IMR-90 (cell line): ENCODE measurements at regions not wholly inside any gene's neighbourhood (a gene's known extent, or its start where the extent isn't known, plus 50 kb on each side); places are given as distances from the start of the nearest gene placed in this dataset.

ENCODE experiments used
- ATAC-seq: fragments of 200-7000 bp; cut with Tn5 transposase; 2 replicates; pipeline ENCODE4 v1.9.1; 2020; ENCODE audit warnings: low read depth, mild to moderate bottlenecking, moderate library complexity
- BruUV-seq: library from RNA; stranded (reverse); fragments of 400-500 nt; replicated peaks from 2 replicates; lab custom pipeline; 2021; lab: Mats Ljungman, UMichigan
- CTCF ChIA-PET: fragments of 300-600 bp; formaldehyde crosslinking; extraction: SDS; loops from one replicate; lab custom pipeline; 2021; ENCODE audit warnings: antibody characterized with exemption; lab: Yijun Ruan, JAX
- POLR2A ChIA-PET: fragments of 300-600 bp; sonication (Branson Sonifier 250); formaldehyde crosslinking; loops from one replicate; lab custom pipeline; 2022; ENCODE audit warnings: antibody characterized with exemption; ENCODE audit not compliant: unreplicated experiment; lab: Charles Lee
- DNase-seq: peaks from one replicate; pipeline ENCODE4 v3.0.0; 2013
- H2AFZ ChIP-seq: replicated peaks from 2 replicates; pipeline ENCODE3; 2013; ENCODE audit warnings: low read length, mild to moderate bottlenecking; ENCODE audit not compliant: poor library complexity
- H2AK5ac ChIP-seq: 2 replicates; pipeline ENCODE4 v1.6.1; 2013; ENCODE audit warnings: low read depth, low read length, inconsistent platforms
- H2AK9ac ChIP-seq: replicated peaks from 2 replicates; pipeline ENCODE3; 2013; ENCODE audit warnings: mild to moderate bottlenecking, low read depth, low read length, moderate library complexity; ENCODE audit not compliant: poor library complexity
- H2BK120ac ChIP-seq: 2 replicates; pipeline ENCODE4 v1.6.1; 2013; ENCODE audit warnings: low read depth, low read length, inconsistent platforms
- H2BK15ac ChIP-seq: 3 replicates; pipeline ENCODE4 v1.6.1; 2013; ENCODE audit warnings: low read depth, low read length, inconsistent platforms
- H2BK20ac ChIP-seq: 2 replicates; pipeline ENCODE4 v1.6.1; 2013; ENCODE audit warnings: low read depth, mild to moderate bottlenecking, inconsistent platforms, low read length, moderate library complexity
- H2BK5ac ChIP-seq: 2 replicates; pipeline ENCODE4 v1.6.1; 2013; ENCODE audit warnings: mild to moderate bottlenecking, low read depth, low read length, inconsistent platforms; ENCODE audit not compliant: poor library complexity, severe bottlenecking
- H3K14ac ChIP-seq: replicated peaks from 2 replicates; pipeline ENCODE4 v1.6.1; 2013; ENCODE audit warnings: low read depth, low read length, inconsistent platforms
- H3K18ac ChIP-seq: 2 replicates; pipeline ENCODE4 v1.6.1; 2013; ENCODE audit warnings: low read depth, low read length, control low read depth
- H3K23ac ChIP-seq: 2 replicates; pipeline ENCODE4 v1.6.1; 2013; ENCODE audit warnings: low read depth, low read length, inconsistent platforms
- H3K27ac ChIP-seq: 2 replicates; pipeline ENCODE4 v1.5.1; 2013; ENCODE audit warnings: mild to moderate bottlenecking, control low read depth, low read length; ENCODE audit not compliant: insufficient read depth
- H3K27me3 ChIP-seq: 2 replicates; pipeline ENCODE4 v1.6.1; 2013; ENCODE audit warnings: low read length; ENCODE audit not compliant: control insufficient read depth, insufficient read depth
- H3K36me3 ChIP-seq: 2 replicates; pipeline ENCODE4 v1.6.1; 2013; ENCODE audit warnings: low read length, mixed read lengths; ENCODE audit not compliant: control insufficient read depth, insufficient read depth
- H3K4ac ChIP-seq: 2 replicates; pipeline ENCODE4 v1.6.1; 2013; ENCODE audit warnings: low read depth, low read length, inconsistent platforms
- H3K4me1 ChIP-seq: 2 replicates; pipeline ENCODE4 v1.6.1; 2013; ENCODE audit warnings: low read length, mixed read lengths; ENCODE audit not compliant: control insufficient read depth, insufficient read depth
- H3K4me2 ChIP-seq: 2 replicates; pipeline ENCODE4 v1.6.1; 2013; ENCODE audit warnings: low read depth, mild to moderate bottlenecking, control low read depth, low read length, moderate library complexity
- H3K4me3 ChIP-seq: 2 replicates; pipeline ENCODE4 v1.5.1; 2013; ENCODE audit warnings: low read depth, mild to moderate bottlenecking, control low read depth, low read length, moderate library complexity; ENCODE audit not compliant: insufficient read depth
- H3K56ac ChIP-seq: 2 replicates; pipeline ENCODE4 v1.6.1; 2013; ENCODE audit warnings: low read length, inconsistent platforms; ENCODE audit not compliant: insufficient read depth; ENCODE audit errors: extremely low read depth
- H3K79me1 ChIP-seq, 2 experiments: 2 replicates each; pipeline ENCODE4 v1.6.1; 2013; ENCODE audit warnings: low read length in 2 of 2, inconsistent platforms in 1 of 2, low read depth in 1 of 2
- H3K9ac ChIP-seq: 2 replicates; pipeline ENCODE4 v1.6.1; 2013; ENCODE audit warnings: low read depth, low read length, control low read depth
- H3K9me1 ChIP-seq: 2 replicates; pipeline ENCODE4 v1.6.1; 2013; ENCODE audit warnings: low read length, inconsistent platforms; ENCODE audit not compliant: insufficient read depth
- H3K9me3 ChIP-seq: 2 replicates; pipeline ENCODE4 v1.6.1; 2013; ENCODE audit warnings: low read length; ENCODE audit not compliant: control insufficient read depth, insufficient read depth
- H4K20me1 ChIP-seq: 2 replicates; pipeline ENCODE4 v1.6.1; 2013; ENCODE audit warnings: low read length, inconsistent platforms; ENCODE audit not compliant: insufficient read depth
- H4K5ac ChIP-seq: 2 replicates; pipeline ENCODE4 v1.6.1; 2013; ENCODE audit warnings: mild to moderate bottlenecking, low read depth, low read length, control low read depth
- H4K8ac ChIP-seq, 2 experiments: 2 replicates each; pipeline ENCODE4 v1.6.1; 2013; ENCODE audit warnings: low read depth in 2 of 2, low read length in 2 of 2, control low read depth in 1 of 2, inconsistent platforms in 1 of 2
- H4K91ac ChIP-seq: 2 replicates; pipeline ENCODE4 v1.6.1; 2013; ENCODE audit warnings: low read depth, low read length, inconsistent platforms; ENCODE audit not compliant: insufficient read depth
- BHLHE40 ChIP-seq: fragments of 150-350 bp; IDR thresholded peaks from 2 replicates; pipeline ENCODE4 v1.6.1; 2016; ENCODE audit warnings: mild to moderate bottlenecking, low read depth, low read length
- CEBPB ChIP-seq: IDR thresholded peaks from 2 replicates; pipeline ENCODE4 v1.6.1; 2012; ENCODE audit warnings: low read depth, low read length, improper control_type of control experiment
- CHD1 ChIP-seq: IDR thresholded peaks from 2 replicates; pipeline ENCODE4 v1.6.1; 2012; ENCODE audit warnings: low read depth, low read length, improper control_type of control experiment
- CTCF ChIP-seq: conservative IDR thresholded peaks from 2 replicates; pipeline ENCODE4 v1.5.1; 2012; ENCODE audit warnings: mild to moderate bottlenecking, low read depth, low read length, improper control_type of control experiment
- ELK1 ChIP-seq: fragments of 150-350 bp; IDR thresholded peaks from 2 replicates; pipeline ENCODE4 v1.6.1; 2016; ENCODE audit warnings: low read depth, mild to moderate bottlenecking, low read length, moderate library complexity, borderline replicate concordance
- FOS ChIP-seq: fragments of 150-350 bp; IDR thresholded peaks from 2 replicates; pipeline ENCODE4 v1.6.1; 2016; ENCODE audit warnings: low read depth, low read length
- MAFK ChIP-seq: IDR thresholded peaks from 2 replicates; pipeline ENCODE4 v1.6.1; 2012; ENCODE audit warnings: low read depth, low read length, improper control_type of control experiment
- MAZ ChIP-seq: IDR thresholded peaks from 2 replicates; pipeline ENCODE4 v1.6.1; 2012; ENCODE audit warnings: low read depth, mild to moderate bottlenecking, low read length, improper control_type of control experiment, moderate library complexity, borderline replicate concordance
- MXI1 ChIP-seq: IDR thresholded peaks from 2 replicates; pipeline ENCODE4 v1.6.1; 2012; ENCODE audit warnings: low read depth, mild to moderate bottlenecking, low read length, moderate library complexity, borderline replicate concordance
- NFE2L2 ChIP-seq: fragments of 150-350 bp; IDR thresholded peaks from 2 replicates; pipeline ENCODE4 v1.6.1; 2016; ENCODE audit warnings: low read depth, mild to moderate bottlenecking, low read length
- POLR2A ChIP-seq: IDR thresholded peaks from 2 replicates; pipeline ENCODE4 v1.6.1; 2012; ENCODE audit warnings: mild to moderate bottlenecking, low read depth, low read length
- RAD21 ChIP-seq: IDR thresholded peaks from 2 replicates; pipeline ENCODE4 v1.6.1; 2012; ENCODE audit warnings: low read length, improper control_type of control experiment
- RCOR1 ChIP-seq: IDR thresholded peaks from 2 replicates; pipeline ENCODE4 v1.6.1; 2012; ENCODE audit warnings: mild to moderate bottlenecking, low read length, improper control_type of control experiment; ENCODE audit not compliant: insufficient replicate concordance
- RFX5 ChIP-seq: IDR thresholded peaks from 2 replicates; pipeline ENCODE4 v1.8.0; 2012; ENCODE audit warnings: low read depth, mild to moderate bottlenecking, low read length, moderate library complexity
- SMC3 ChIP-seq: fragments of 150-350 bp; IDR thresholded peaks from 2 replicates; pipeline ENCODE4 v1.6.1; 2016; ENCODE audit warnings: low read depth, mild to moderate bottlenecking, antibody characterized with exemption, low read length, moderate library complexity
- USF2 ChIP-seq: fragments of 150-350 bp; IDR thresholded peaks from 2 replicates; pipeline ENCODE4 v1.6.1; 2017; ENCODE audit warnings: mild to moderate bottlenecking, antibody characterized with exemption, low read length, low read depth
- WGBS, 2 experiments: methylation state at CpG; one replicate each; pipeline versions ENCODE4 v1.1.5 to v1.1.7; 2013; ENCODE audit warnings: missing lambda C conversion rate in 2 of 2; ENCODE audit not compliant: insufficient read length in 1 of 2; ENCODE audit errors: extremely low coverage in 2 of 2; 5-methylcytosine and 5-hydroxymethylcytosine counted together
- dilution Hi-C: fragments of 300-500 bp; cut with HindIII; formaldehyde crosslinking; loops from one replicate; pipeline ENCODE4 v1.14.3; 2018; ENCODE audit warnings: low sequenced_read_pairs; ENCODE audit not compliant: unreplicated experiment
- in situ Hi-C: fragments of 300-500 bp; cut with MboI; formaldehyde crosslinking; loops from 3 replicates; pipeline ENCODE4 v1.14.3; 2019; ENCODE audit warnings: low sequenced_read_pairs, inconsistent platforms, mixed read lengths
- intact Hi-C: fragments of 100-400 bp; cut with micrococcal nuclease; formaldehyde crosslinking; loops from 2 replicates; pipeline ENCODE4 v1.10.0; 2022

- Histone ChIP-seq H4K91ac (no peak overlapping the region), H4K8ac (no peak overlapping the region), H3K27me3 (no peaks in the 10 kb centered on the region), H3K4me3 (no peak overlapping the region), H2AFZ (no peak overlapping the region), H3K27ac (no peak overlapping the region), H3K4me2 (no peak overlapping the region), H2AK5ac (no peak overlapping the region), H3K4me1 (no peaks in the 10 kb centered on the region), H3K79me1 (no peaks in the 10 kb centered on the region), H2BK20ac (no peak overlapping the region), H3K23ac (no peak overlapping the region), H3K56ac (no peak overlapping the region), H4K5ac (no peak overlapping the region), H4K20me1 (no peaks in the 10 kb centered on the region), H3K9me1 (no peaks in the 10 kb centered on the region), H3K14ac (no peak overlapping the region), H2BK15ac (no peak overlapping the region), H3K4ac (no peak overlapping the region), H2BK120ac (no peak overlapping the region), H3K36me3 (no peaks in the 10 kb centered on the region), H3K9ac (no peak overlapping the region), H2BK5ac (no peak overlapping the region), H3K9me3 (0 out of 2 replicates have a peak, but pooled peaks cover 2% of the 10 kb centered on the region), H2AK9ac (no peak overlapping the region), H3K18ac (no peak overlapping the region)
- POLR2A ChIA-PET, result no interaction called here
- WGBS, 2 experiments, result no CpG with 5 or more reads among the region's 1 CpG
- BruUV-seq, result no TSS peak
- dilution Hi-C loops, result no loop called here
- no peak for TF ChIP-seq CEBPB
- no peak for TF ChIP-seq CHD1
- TF ChIP-seq USF2, result no peak
- TF ChIP-seq CTCF, result no peak
- TF ChIP-seq SMC3, result no peak
- TF ChIP-seq MAFK, result no peak
- no peak for TF ChIP-seq MXI1
- no peak for TF ChIP-seq RCOR1
- no peak for TF ChIP-seq MAZ
- no peak for TF ChIP-seq NFE2L2
- TF ChIP-seq RFX5, result no peak
- TF ChIP-seq FOS, result no peak
- TF ChIP-seq ELK1, result no peak
- TF ChIP-seq BHLHE40, result no peak
- no peak for TF ChIP-seq RAD21
- no peak for TF ChIP-seq POLR2A
- ATAC-seq, result no peak
- in situ Hi-C loops, result no loop called here
- CTCF ChIA-PET, result no interaction called here
- intact Hi-C loops, result no loop called here
- DNase-seq, result no peak
Measured at GRCh38 chr9:118577121-118577520, 792.1 kb downstream of the BRINP1 start.
